ENCODE measurements at regions not wholly inside any gene's neighbourhood (a gene's known extent, or its start where the extent isn't known, plus 50 kb on each side); places are given as distances from the start of the nearest gene placed in this dataset.
"Not testable (repeated sequence)": the region's sequence is repeated elsewhere in the genome, so short reads cannot be mapped to it uniquely, and the experiment has no call there.

DNA sequence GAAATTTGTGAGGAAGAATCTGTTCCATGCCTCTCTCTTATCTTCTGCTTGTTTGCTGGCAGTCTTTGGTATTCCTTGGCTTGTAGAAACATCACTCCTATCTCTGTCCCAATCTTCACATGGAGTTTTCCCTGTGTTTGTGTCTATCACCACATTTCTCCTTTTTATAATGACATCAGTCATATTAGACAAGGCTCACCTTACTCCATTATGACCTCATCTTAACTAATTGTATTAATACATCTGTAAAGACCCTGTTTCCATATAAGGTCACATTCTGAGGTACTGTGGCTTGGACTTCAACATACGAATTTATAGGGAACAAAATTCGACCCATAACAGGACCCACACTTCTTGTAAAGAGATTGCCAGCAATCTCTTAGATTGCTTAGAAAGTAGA is 72.3 kb upstream of the POGK start:
- Histone ChIP-seq H3K4me2 (ENCODE audit: low read length) (no peak overlapping the region), H3K9me2 (ENCODE audit: insufficient read depth, low read length) (no peaks in the 10 kb centered on the region), H3K27ac (ENCODE audit: low read length) (no peak overlapping the region), H2AFZ (ENCODE audit: low read depth, low read length) (no peak overlapping the region), H3K36me3 (ENCODE audit: insufficient read depth, low read length) (no peaks in the 10 kb centered on the region), H3K9ac (ENCODE audit: low read length) (no peak overlapping the region), H3K9me3 (ENCODE audit: low read length) (no peaks in the 10 kb centered on the region), H3K4me3 (ENCODE audit: low read length) (no peak overlapping the region), H4K20me1 (ENCODE audit: insufficient read depth) (no peaks in the 10 kb centered on the region), H3K79me2 (replicated peaks; ENCODE audit: insufficient read depth, low read length) (no peaks in the 10 kb centered on the region), H3F3A (ENCODE audit: insufficient read depth, low read length, poor library complexity, severe bottlenecking) (no peaks in the 10 kb centered on the region), H3K27me3 (ENCODE audit: insufficient read depth, low read depth, low read length) (no peaks in the 10 kb centered on the region)
- no peak for TF ChIP-seq SMC3 (conservative IDR thresholded peaks at IDR 0.05; ENCODE audit: poor library complexity)
- TF ChIP-seq, protein P1, sequence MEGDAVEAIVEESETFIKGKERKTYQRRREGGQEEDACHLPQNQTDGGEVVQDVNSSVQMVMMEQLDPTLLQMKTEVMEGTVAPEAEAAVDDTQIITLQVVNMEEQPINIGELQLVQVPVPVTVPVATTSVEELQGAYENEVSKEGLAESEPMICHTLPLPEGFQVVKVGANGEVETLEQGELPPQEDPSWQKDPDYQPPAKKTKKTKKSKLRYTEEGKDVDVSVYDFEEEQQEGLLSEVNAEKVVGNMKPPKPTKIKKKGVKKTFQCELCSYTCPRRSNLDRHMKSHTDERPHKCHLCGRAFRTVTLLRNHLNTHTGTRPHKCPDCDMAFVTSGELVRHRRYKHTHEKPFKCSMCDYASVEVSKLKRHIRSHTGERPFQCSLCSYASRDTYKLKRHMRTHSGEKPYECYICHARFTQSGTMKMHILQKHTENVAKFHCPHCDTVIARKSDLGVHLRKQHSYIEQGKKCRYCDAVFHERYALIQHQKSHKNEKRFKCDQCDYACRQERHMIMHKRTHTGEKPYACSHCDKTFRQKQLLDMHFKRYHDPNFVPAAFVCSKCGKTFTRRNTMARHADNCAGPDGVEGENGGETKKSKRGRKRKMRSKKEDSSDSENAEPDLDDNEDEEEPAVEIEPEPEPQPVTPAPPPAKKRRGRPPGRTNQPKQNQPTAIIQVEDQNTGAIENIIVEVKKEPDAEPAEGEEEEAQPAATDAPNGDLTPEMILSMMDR (IDR thresholded peaks at IDR 0.05; ENCODE audit: poor library complexity, severe bottlenecking), result no peak
- TF ChIP-seq EZH2 (IDR thresholded peaks at IDR 0.05; ENCODE audit: borderline replicate concordance, insufficient read depth, low read length, poor library complexity, severe bottlenecking), result no peak
- TF ChIP-seq MXI1 (conservative IDR thresholded peaks at IDR 0.05; ENCODE audit: poor library complexity, severe bottlenecking), result no peak

DNA sequence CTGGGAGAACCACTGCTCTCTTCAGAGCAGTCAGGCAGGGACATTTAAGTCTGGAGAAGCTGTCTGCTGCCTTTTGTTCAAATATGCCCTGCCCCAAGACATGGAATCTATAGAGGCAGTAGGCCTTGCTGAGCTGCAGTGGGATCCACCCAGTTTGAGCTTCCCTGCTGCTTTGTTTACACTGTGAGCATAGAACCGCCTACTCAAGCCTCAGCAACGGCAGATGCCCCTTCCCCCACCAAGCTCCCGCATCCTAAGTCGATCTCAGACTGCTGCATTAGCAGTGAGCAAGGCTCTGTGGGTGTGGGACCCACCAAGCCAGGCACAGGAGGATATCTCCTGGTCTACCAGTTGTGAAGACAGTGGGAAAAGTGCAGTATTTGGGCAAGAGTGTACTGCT is 54.6 kb upstream of the POGK start:
- H4K20me1 ChIP-seq (ENCODE audit: insufficient read depth); H3K9me2 ChIP-seq (ENCODE audit: insufficient read depth, low read length); H3K27ac ChIP-seq (ENCODE audit: low read length); H3K79me2 ChIP-seq (replicated peaks; ENCODE audit: insufficient read depth, low read length); H3K4me2 ChIP-seq (ENCODE audit: low read length); H3K9me3 ChIP-seq (ENCODE audit: low read length); H3F3A ChIP-seq (ENCODE audit: insufficient read depth, low read length, poor library complexity, severe bottlenecking); H3K4me3 ChIP-seq (ENCODE audit: low read length); H3K9ac ChIP-seq (ENCODE audit: low read length); H3K27me3 ChIP-seq (ENCODE audit: insufficient read depth, low read depth, low read length); H3K36me3 ChIP-seq (ENCODE audit: insufficient read depth, low read length); H2AFZ ChIP-seq (ENCODE audit: low read depth, low read length): not testable (repeated sequence)

DNA sequence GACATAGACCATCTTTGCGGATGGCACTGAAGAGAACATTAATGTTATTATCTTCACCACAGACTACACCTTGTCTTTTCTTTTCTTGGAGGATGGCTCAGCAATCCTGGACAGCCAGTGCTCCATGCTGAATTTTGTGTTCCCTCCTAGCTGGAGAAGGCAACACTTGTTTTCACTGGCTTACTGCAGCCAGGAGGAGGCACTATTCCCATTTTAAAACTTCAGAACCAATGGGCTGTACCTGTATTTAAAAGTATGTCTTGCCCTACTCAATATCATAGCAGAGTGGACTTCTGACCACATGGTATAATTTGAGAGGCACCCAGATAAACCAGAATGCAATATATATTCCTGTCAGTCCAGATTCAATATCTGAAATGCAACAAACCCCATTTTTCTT is 53.3 kb upstream of the POGK start:
- no peaks in the 10 kb centered on the region for H3K9me2 ChIP-seq (ENCODE audit: insufficient read depth, low read length)
- H3F3A ChIP-seq (ENCODE audit: insufficient read depth, low read length, poor library complexity, severe bottlenecking), result no peaks in the 10 kb centered on the region
- H3K9ac ChIP-seq (ENCODE audit: low read length), result no peak overlapping the region
- H3K27me3 ChIP-seq (ENCODE audit: insufficient read depth, low read depth, low read length), result no peaks in the 10 kb centered on the region
- no peak overlapping the region for H3K4me3 ChIP-seq (ENCODE audit: low read length)
- TF ChIP-seq, protein P1 (IDR thresholded peaks at IDR 0.05; ENCODE audit: poor library complexity, severe bottlenecking), result no peak
- no peak for TF ChIP-seq MXI1 (conservative IDR thresholded peaks at IDR 0.05; ENCODE audit: poor library complexity, severe bottlenecking)
- no peak for TF ChIP-seq RAD21 (conservative IDR thresholded peaks at IDR 0.05)
- no peak for TF ChIP-seq TAF1 (IDR thresholded peaks at IDR 0.05; ENCODE audit: low read depth)
- no peak for TF ChIP-seq EZH2 (IDR thresholded peaks at IDR 0.05; ENCODE audit: borderline replicate concordance, insufficient read depth, low read length, poor library complexity, severe bottlenecking)
- no peak for TF ChIP-seq SMC3 (conservative IDR thresholded peaks at IDR 0.05; ENCODE audit: poor library complexity)
- no peak for TF ChIP-seq POLR2AphosphoS5 (IDR thresholded peaks at IDR 0.05)
- TF ChIP-seq, protein P2, sequence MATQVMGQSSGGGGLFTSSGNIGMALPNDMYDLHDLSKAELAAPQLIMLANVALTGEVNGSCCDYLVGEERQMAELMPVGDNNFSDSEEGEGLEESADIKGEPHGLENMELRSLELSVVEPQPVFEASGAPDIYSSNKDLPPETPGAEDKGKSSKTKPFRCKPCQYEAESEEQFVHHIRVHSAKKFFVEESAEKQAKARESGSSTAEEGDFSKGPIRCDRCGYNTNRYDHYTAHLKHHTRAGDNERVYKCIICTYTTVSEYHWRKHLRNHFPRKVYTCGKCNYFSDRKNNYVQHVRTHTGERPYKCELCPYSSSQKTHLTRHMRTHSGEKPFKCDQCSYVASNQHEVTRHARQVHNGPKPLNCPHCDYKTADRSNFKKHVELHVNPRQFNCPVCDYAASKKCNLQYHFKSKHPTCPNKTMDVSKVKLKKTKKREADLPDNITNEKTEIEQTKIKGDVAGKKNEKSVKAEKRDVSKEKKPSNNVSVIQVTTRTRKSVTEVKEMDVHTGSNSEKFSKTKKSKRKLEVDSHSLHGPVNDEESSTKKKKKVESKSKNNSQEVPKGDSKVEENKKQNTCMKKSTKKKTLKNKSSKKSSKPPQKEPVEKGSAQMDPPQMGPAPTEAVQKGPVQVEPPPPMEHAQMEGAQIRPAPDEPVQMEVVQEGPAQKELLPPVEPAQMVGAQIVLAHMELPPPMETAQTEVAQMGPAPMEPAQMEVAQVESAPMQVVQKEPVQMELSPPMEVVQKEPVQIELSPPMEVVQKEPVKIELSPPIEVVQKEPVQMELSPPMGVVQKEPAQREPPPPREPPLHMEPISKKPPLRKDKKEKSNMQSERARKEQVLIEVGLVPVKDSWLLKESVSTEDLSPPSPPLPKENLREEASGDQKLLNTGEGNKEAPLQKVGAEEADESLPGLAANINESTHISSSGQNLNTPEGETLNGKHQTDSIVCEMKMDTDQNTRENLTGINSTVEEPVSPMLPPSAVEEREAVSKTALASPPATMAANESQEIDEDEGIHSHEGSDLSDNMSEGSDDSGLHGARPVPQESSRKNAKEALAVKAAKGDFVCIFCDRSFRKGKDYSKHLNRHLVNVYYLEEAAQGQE (IDR thresholded peaks at IDR 0.05; ENCODE audit: borderline replicate concordance), result no peak
- no peak for TF ChIP-seq EP300 (conservative IDR thresholded peaks at IDR 0.05; ENCODE audit: poor library complexity, severe bottlenecking)
- H3K4me2 ChIP-seq (ENCODE audit: low read length), result no peak overlapping the region
- H3K9me3 ChIP-seq (ENCODE audit: low read length), result no peaks in the 10 kb centered on the region
- no peaks in the 10 kb centered on the region for H3K36me3 ChIP-seq (ENCODE audit: insufficient read depth, low read length)
- no peaks in the 10 kb centered on the region for H3K79me2 ChIP-seq (replicated peaks; ENCODE audit: insufficient read depth, low read length)
- H3K27ac ChIP-seq (ENCODE audit: low read length), result no peak overlapping the region
- no peak overlapping the region for H2AFZ ChIP-seq (ENCODE audit: low read depth, low read length)
- H4K20me1 ChIP-seq (ENCODE audit: insufficient read depth), result no peaks in the 10 kb centered on the region

Measured in neural cell (in vitro differentiated cells).